ENCODE measurements at regions not wholly inside any gene's neighbourhood (a gene's known extent, or its start where the extent isn't known, plus 50 kb on each side); places are given as distances from the start of the nearest gene placed in this dataset.

GRCh38 chr20:60791823-60792222 is 460.2 kb upstream of the CDH4 start:
- TF ChIP-seq, protein P1, sequence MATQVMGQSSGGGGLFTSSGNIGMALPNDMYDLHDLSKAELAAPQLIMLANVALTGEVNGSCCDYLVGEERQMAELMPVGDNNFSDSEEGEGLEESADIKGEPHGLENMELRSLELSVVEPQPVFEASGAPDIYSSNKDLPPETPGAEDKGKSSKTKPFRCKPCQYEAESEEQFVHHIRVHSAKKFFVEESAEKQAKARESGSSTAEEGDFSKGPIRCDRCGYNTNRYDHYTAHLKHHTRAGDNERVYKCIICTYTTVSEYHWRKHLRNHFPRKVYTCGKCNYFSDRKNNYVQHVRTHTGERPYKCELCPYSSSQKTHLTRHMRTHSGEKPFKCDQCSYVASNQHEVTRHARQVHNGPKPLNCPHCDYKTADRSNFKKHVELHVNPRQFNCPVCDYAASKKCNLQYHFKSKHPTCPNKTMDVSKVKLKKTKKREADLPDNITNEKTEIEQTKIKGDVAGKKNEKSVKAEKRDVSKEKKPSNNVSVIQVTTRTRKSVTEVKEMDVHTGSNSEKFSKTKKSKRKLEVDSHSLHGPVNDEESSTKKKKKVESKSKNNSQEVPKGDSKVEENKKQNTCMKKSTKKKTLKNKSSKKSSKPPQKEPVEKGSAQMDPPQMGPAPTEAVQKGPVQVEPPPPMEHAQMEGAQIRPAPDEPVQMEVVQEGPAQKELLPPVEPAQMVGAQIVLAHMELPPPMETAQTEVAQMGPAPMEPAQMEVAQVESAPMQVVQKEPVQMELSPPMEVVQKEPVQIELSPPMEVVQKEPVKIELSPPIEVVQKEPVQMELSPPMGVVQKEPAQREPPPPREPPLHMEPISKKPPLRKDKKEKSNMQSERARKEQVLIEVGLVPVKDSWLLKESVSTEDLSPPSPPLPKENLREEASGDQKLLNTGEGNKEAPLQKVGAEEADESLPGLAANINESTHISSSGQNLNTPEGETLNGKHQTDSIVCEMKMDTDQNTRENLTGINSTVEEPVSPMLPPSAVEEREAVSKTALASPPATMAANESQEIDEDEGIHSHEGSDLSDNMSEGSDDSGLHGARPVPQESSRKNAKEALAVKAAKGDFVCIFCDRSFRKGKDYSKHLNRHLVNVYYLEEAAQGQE (IDR thresholded peaks at IDR 0.05; ENCODE audit: insufficient read depth in 1 of 2, low read depth in 2 of 2, low read length in 2 of 2) = no peak
- TF ChIP-seq POLR2AphosphoS5 (IDR thresholded peaks at IDR 0.05; ENCODE audit: low read depth, low read length) = no peak
- no peak for TF ChIP-seq TAF1 (IDR thresholded peaks at IDR 0.05; ENCODE audit: borderline replicate concordance, insufficient read depth, low read length)
- TF ChIP-seq FOXP2 (optimal IDR thresholded peaks at IDR 0.05; ENCODE audit: borderline replicate concordance, extremely low read depth, extremely low read length, insufficient read depth) = no peak
- no peak for TF ChIP-seq SIN3A (IDR thresholded peaks at IDR 0.05; ENCODE audit: borderline replicate concordance, insufficient read depth, low read length)

DNA sequence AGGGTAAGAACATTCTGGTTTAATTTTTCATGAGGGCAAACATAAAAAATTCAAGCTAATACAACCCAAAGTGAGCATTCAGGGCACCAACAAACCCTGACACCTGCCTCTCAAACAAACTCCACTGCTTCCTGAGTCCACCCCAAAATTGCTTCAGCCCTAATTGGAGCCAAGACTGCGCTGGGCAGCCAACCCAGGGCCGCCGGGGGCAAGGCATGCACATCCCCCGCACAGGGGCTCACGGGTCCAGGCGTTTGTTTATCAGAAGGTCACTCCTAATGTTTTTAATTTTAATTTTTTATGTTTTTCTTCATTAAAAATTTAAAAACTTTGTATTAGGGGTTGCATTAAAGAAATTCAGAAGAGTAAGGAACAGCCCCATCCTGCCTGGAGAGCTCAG is 459.1 kb upstream of the CDH4 start:
- TF ChIP-seq FOXP2 (optimal IDR thresholded peaks at IDR 0.05; ENCODE audit: borderline replicate concordance, extremely low read depth, extremely low read length, insufficient read depth) (no peak), TAF1 (IDR thresholded peaks at IDR 0.05; ENCODE audit: borderline replicate concordance, insufficient read depth, low read length) (no peak), SIN3A (IDR thresholded peaks at IDR 0.05; ENCODE audit: borderline replicate concordance, insufficient read depth, low read length) (no peak), POLR2AphosphoS5 (IDR thresholded peaks at IDR 0.05; ENCODE audit: low read depth, low read length) (no peak)
- TF ChIP-seq, protein P1 (IDR thresholded peaks at IDR 0.05; ENCODE audit: insufficient read depth in 1 of 2, low read depth in 2 of 2, low read length in 2 of 2) = no peak

DNA sequence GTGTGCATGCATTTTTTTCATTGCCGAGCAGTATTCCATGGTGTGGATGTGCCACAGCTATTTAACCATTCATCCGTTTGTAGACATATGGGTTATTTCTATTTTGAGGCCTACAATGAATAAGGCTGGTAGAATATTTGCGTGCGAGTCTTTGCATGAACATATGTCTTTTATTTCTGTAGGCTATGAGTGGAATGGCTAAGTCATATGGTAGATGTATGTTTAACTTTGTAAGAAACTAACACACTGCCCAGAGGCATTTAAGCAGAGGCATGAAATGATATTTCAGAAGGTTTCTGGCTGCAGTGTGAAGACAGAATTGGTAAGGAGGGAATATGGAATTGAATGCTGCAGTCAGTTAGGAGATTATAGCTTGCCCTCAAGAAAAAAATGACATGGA is 457.4 kb upstream of the CDH4 start:
- TF ChIP-seq FOXP2 (optimal IDR thresholded peaks at IDR 0.05; ENCODE audit: borderline replicate concordance, extremely low read depth, extremely low read length, insufficient read depth) = no peak
- TF ChIP-seq POLR2AphosphoS5 (IDR thresholded peaks at IDR 0.05; ENCODE audit: low read depth, low read length) = no peak

DNA sequence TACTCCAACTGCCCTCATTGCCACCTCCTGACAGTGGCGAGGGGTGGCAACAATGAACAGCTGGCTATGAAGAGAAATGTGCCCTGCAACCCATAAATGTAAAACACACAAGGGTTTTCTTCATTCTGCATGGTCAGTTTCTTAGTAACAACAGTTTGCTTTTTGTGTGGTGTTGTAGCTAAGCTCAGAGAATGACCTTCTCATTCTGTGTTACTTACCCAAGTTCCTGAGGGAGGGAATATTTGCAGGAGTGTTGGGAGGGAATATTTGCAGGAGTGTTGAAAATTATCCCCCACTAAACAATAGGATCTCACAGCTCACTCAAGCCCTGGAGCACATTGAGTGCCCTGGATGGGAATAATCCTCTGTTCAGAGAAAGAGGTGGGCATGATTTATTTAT is 456.4 kb upstream of the CDH4 start:
- TF ChIP-seq FOXP2 (optimal IDR thresholded peaks at IDR 0.05; ENCODE audit: borderline replicate concordance, extremely low read depth, extremely low read length, insufficient read depth) = no peak
- TF ChIP-seq, protein P1 (IDR thresholded peaks at IDR 0.05; ENCODE audit: insufficient read depth in 1 of 2, low read depth in 2 of 2, low read length in 2 of 2) = no peak
- TF ChIP-seq SIN3A (IDR thresholded peaks at IDR 0.05; ENCODE audit: borderline replicate concordance, insufficient read depth, low read length) = no peak
- no peak for TF ChIP-seq POLR2AphosphoS5 (IDR thresholded peaks at IDR 0.05; ENCODE audit: low read depth, low read length)
- TF ChIP-seq TAF1 (IDR thresholded peaks at IDR 0.05; ENCODE audit: borderline replicate concordance, insufficient read depth, low read length) = no peak

- no peak for TF ChIP-seq TAF1 (IDR thresholded peaks at IDR 0.05; ENCODE audit: borderline replicate concordance, insufficient read depth, low read length)
- TF ChIP-seq SIN3A (IDR thresholded peaks at IDR 0.05; ENCODE audit: borderline replicate concordance, insufficient read depth, low read length) = no peak
- no peak for TF ChIP-seq FOXP2 (optimal IDR thresholded peaks at IDR 0.05; ENCODE audit: borderline replicate concordance, extremely low read depth, extremely low read length, insufficient read depth)
- no peak for TF ChIP-seq POLR2AphosphoS5 (IDR thresholded peaks at IDR 0.05; ENCODE audit: low read depth, low read length)
- TF ChIP-seq, protein P1 (IDR thresholded peaks at IDR 0.05; ENCODE audit: insufficient read depth in 1 of 2, low read depth in 2 of 2, low read length in 2 of 2) = no peak
Observed at GRCh38 chr20:60800185-60800584, 451.9 kb upstream of the CDH4 start.

Measured in PFSK-1 (cell line).